GM10266 (cell line): ENCODE measurements at regions not wholly inside any gene's neighbourhood (a gene's known extent, or its start where the extent isn't known, plus 50 kb on each side); places are given as distances from the start of the nearest gene placed in this dataset.

Source experiments
- DNase-seq: peaks from one replicate; pipeline ENCODE4 v3.0.0; 2012; ENCODE audit errors: extremely low spot score
- CTCF ChIP-seq: IDR thresholded peaks from 2 replicates; pipeline ENCODE4 v1.5.1; 2012; ENCODE audit warnings: mild to moderate bottlenecking, low read depth; ENCODE audit not compliant: control insufficient read depth, insufficient read depth; ENCODE audit errors: missing control alignments

GRCh38 chr15:69602921-69603320 is 150.3 kb downstream of the RPLP1 start:
- TF ChIP-seq CTCF: no peak
- no peak for DNase-seq

GRCh38 chr15:69603369-69604071 is 150.9 kb downstream of the RPLP1 start:
- DNase-seq: no peak
- TF ChIP-seq CTCF: no peak

GRCh38 chr15:69604072-69604411 is 151.4 kb downstream of the RPLP1 start:
- DNase-seq: no peak
- TF ChIP-seq CTCF: peak; percentile 22

- TF ChIP-seq CTCF: no peak
- DNase-seq: no peak
Observed at GRCh38 chr15:69606144-69606543, 153.5 kb downstream of the RPLP1 start.

- DNase-seq: no peak
Observed at GRCh38 chr15:69606921-69607500, 154.4 kb downstream of the RPLP1 start.

GRCh38 chr15:69608661-69609060 is 156.0 kb downstream of the RPLP1 start:
- TF ChIP-seq CTCF: no peak

More at GRCh38 chr15:69606921-69607500, 154.4 kb downstream of the RPLP1 start:
- TF ChIP-seq CTCF: no peak

GRCh38 chr15:69609176-69609575 is 156.6 kb downstream of the RPLP1 start:
- DNase-seq: no peak
- no peak for TF ChIP-seq CTCF

More at GRCh38 chr15:69608661-69609060, 156.0 kb downstream of the RPLP1 start:
- DNase-seq: no peak
